H1 (cell line): ENCODE measurements at regions not wholly inside any gene's neighbourhood (a gene's known extent, or its start where the extent isn't known, plus 50 kb on each side); places are given as distances from the start of the nearest gene placed in this dataset.

Source experiments
- EGR1 ChIP-seq: IDR thresholded peaks from 2 replicates; pipeline ENCODE4 v1.6.1; 2011; ENCODE audit warnings: low read depth, low read length, borderline replicate concordance

DNA sequence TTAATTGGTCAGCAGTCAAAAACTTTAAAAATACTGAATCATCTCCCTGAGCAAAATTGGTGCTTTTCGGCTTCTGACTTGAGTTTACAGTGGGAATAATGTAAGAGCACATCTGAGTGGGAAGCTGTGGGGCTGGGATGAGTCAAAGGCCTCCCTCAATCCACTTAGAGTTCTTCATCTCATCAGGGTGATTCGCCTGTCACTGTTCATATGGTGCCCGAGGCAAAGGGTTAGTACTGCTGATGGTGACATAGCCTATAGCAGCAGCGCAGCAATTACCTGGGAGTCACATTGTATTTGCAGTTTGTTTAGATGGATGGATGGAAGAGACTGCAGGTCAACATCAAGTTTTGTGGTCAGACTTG is 113.8 kb upstream of the ZNF608 start (continued):
- no peak for TF ChIP-seq EGR1
- TF ChIP-seq, all 59 proteins: peak for 0
